ENCODE measurements at regions not wholly inside any gene's neighbourhood (a gene's known extent, or its start where the extent isn't known, plus 50 kb on each side); places are given as distances from the start of the nearest gene placed in this dataset.

GRCh38 chr5:92544036-92544435 is 1037.0 kb downstream of the NR2F1-AS1 start:
- TF ChIP-seq, protein P1, sequence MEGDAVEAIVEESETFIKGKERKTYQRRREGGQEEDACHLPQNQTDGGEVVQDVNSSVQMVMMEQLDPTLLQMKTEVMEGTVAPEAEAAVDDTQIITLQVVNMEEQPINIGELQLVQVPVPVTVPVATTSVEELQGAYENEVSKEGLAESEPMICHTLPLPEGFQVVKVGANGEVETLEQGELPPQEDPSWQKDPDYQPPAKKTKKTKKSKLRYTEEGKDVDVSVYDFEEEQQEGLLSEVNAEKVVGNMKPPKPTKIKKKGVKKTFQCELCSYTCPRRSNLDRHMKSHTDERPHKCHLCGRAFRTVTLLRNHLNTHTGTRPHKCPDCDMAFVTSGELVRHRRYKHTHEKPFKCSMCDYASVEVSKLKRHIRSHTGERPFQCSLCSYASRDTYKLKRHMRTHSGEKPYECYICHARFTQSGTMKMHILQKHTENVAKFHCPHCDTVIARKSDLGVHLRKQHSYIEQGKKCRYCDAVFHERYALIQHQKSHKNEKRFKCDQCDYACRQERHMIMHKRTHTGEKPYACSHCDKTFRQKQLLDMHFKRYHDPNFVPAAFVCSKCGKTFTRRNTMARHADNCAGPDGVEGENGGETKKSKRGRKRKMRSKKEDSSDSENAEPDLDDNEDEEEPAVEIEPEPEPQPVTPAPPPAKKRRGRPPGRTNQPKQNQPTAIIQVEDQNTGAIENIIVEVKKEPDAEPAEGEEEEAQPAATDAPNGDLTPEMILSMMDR (IDR thresholded peaks at IDR 0.05): no peak
- TF ChIP-seq ZFX (IDR thresholded peaks at IDR 0.05; ENCODE audit: borderline replicate concordance): no peak
